OCI-LY7 (cell line): ENCODE measurements at regions not wholly inside any gene's neighbourhood (a gene's known extent, or its start where the extent isn't known, plus 50 kb on each side); places are given as distances from the start of the nearest gene placed in this dataset.

Experiments used
- EZH2phosphoT487 ChIP-seq: fragments of 200-600 bp; sonication (generic); IDR thresholded peaks from 2 replicates; pipeline ENCODE4 v1.6.1; 2018; ENCODE audit warnings: low read depth, borderline replicate concordance, mild to moderate bottlenecking, mixed run types, antibody characterized with exemption, low read length, moderate library complexity, mixed read lengths
- TF ChIP-seq, protein P1 (sequence below): fragments of 200-600 bp; sonication (generic); conservative IDR thresholded peaks from 2 replicates; pipeline ENCODE4 v1.5.1; 2014; ENCODE audit warnings: mild to moderate bottlenecking, antibody characterized with exemption, low read length, moderate library complexity, mixed read lengths

DNA sequence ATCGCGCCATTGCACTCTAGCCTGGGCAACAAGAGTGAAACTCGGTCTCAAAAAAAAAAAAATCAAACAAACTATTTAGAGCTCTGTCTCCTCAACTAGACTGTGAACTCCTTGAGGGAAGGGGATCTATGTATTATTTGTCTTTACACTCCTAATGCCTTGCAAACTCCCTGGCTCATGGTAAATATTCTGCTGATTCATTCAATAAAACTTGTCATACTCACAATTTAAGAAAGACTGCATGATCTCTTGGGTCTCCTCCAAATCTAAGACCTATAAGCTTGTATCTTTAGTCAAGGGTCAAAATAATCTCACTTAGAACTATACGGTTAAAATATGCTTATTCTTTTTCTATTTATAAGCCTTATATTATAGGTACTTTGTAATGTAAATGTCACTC is 90.3 kb upstream of the NR5A2 start:
- TF ChIP-seq, protein P1, sequence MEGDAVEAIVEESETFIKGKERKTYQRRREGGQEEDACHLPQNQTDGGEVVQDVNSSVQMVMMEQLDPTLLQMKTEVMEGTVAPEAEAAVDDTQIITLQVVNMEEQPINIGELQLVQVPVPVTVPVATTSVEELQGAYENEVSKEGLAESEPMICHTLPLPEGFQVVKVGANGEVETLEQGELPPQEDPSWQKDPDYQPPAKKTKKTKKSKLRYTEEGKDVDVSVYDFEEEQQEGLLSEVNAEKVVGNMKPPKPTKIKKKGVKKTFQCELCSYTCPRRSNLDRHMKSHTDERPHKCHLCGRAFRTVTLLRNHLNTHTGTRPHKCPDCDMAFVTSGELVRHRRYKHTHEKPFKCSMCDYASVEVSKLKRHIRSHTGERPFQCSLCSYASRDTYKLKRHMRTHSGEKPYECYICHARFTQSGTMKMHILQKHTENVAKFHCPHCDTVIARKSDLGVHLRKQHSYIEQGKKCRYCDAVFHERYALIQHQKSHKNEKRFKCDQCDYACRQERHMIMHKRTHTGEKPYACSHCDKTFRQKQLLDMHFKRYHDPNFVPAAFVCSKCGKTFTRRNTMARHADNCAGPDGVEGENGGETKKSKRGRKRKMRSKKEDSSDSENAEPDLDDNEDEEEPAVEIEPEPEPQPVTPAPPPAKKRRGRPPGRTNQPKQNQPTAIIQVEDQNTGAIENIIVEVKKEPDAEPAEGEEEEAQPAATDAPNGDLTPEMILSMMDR = no peak
- no peak for TF ChIP-seq EZH2phosphoT487
